NCI-H1417 treated with DMSO at 0.1 percent for 48 hours (cell line): ENCODE measurements at regions not wholly inside any gene's neighbourhood (a gene's known extent, or its start where the extent isn't known, plus 50 kb on each side); places are given as distances from the start of the nearest gene placed in this dataset.
"Not testable (repeated sequence)": the region's sequence is repeated elsewhere in the genome, so short reads cannot be mapped to it uniquely, and the experiment has no call there.

Experiments used
- DNase-seq: peaks from one replicate; lab custom pipeline; 2025; lab: John Stamatoyannopoulos, UW

- no peak for DNase-seq
These were observed 192.5 kb downstream of the TECRL start for GRCh38 chr4:64216741-64217140.

GRCh38 chr4:64205376-64205775, 203.9 kb downstream of the TECRL start:
- no peak for DNase-seq

GRCh38 chr4:64200001-64200555, 209.2 kb downstream of the TECRL start:
- DNase-seq = no peak

- no peak for DNase-seq
These were observed 213.7 kb downstream of the TECRL start for GRCh38 chr4:64195582-64195981.

- no peak for DNase-seq
These were observed 216.4 kb downstream of the TECRL start for GRCh38 chr4:64192731-64193412.

GRCh38 chr4:64174247-64174882, 234.9 kb downstream of the TECRL start:
- no peak for DNase-seq

GRCh38 chr4:64166365-64166764, 242.9 kb downstream of the TECRL start:
- no peak for DNase-seq

GRCh38 chr4:64158648-64159326, 250.5 kb downstream of the TECRL start:
- peak; percentile 5 for DNase-seq

GRCh38 chr4:64157397-64157796, 251.9 kb downstream of the TECRL start:
- DNase-seq = no peak

- no peak for DNase-seq
These were observed 253.0 kb downstream of the TECRL start for GRCh38 chr4:64156253-64156652.

GRCh38 chr4:64146030-64146429, 263.2 kb downstream of the TECRL start:
- DNase-seq = no peak

GRCh38 chr4:64144994-64145393, 264.3 kb downstream of the TECRL start:
- DNase-seq = no peak

- no peak for DNase-seq
These were observed 278.3 kb downstream of the TECRL start for GRCh38 chr4:64130907-64131306.

GRCh38 chr4:64125354-64125753, 283.9 kb downstream of the TECRL start:
- DNase-seq = no peak

GRCh38 chr4:64121803-64122202, 287.4 kb downstream of the TECRL start:
- DNase-seq = no peak

GRCh38 chr4:64105903-64106302, 303.3 kb downstream of the TECRL start:
- DNase-seq = no peak

- no peak for DNase-seq
These were observed 313.9 kb downstream of the TECRL start for GRCh38 chr4:64095398-64095797.

GRCh38 chr4:64079316-64079715, 329.9 kb downstream of the TECRL start:
- DNase-seq = no peak

GRCh38 chr4:64068096-64068495, 341.2 kb downstream of the TECRL start:
- DNase-seq = no peak

- no peak for DNase-seq
These were observed 346.3 kb downstream of the TECRL start for GRCh38 chr4:64062991-64063390.

- DNase-seq = not testable (repeated sequence)
These were observed 372.2 kb downstream of the TECRL start for GRCh38 chr4:64037033-64037432.

- DNase-seq = no peak
These were observed 386.7 kb downstream of the TECRL start for GRCh38 chr4:64022560-64022959.

- no peak for DNase-seq
These were observed 392.4 kb downstream of the TECRL start for GRCh38 chr4:64016893-64017292.
